Activated CD4-positive, alpha-beta T cell treated with anti-CD3 and anti-CD28 coated beads, Interleukin-2, amount 50 U/mL, for 4 hours (primary cell): ENCODE measurements at regions not wholly inside any gene's neighbourhood (a gene's known extent, or its start where the extent isn't known, plus 50 kb on each side); places are given as distances from the start of the nearest gene placed in this dataset.

Source experiments
- DNase-seq, 2 experiments: peaks; one replicate each; pipeline ENCODE4 v3.0.0-alpha.2; 2020

DNA sequence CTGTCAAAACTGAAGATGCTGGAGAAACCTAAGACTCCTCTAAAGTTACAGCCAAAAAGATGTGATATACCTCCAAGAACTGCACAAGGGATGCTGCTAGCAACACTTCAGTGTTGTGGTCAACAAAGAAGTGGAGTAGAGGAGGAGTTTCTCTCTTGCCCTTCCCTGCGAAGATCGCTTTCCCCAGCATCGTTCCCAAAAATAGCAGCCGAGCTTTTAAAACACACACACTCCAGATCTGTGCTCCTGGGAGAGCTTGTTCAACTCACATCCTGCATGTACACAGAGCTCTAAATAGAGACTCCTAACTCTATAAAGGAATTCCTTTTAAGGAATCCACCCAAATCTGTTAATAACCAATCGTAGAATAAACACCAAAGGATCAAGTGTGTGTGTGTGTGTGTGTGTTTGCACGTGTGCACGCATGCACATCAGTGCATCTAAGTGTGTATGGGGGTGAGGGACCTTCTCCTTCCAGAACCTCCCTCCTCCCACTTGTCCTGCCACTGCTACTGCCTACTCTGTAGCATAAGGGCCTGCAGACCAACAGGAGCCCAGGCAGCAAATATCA, 58.5 kb downstream of the PSMG1 start:
- DNase-seq: no peak

DNA sequence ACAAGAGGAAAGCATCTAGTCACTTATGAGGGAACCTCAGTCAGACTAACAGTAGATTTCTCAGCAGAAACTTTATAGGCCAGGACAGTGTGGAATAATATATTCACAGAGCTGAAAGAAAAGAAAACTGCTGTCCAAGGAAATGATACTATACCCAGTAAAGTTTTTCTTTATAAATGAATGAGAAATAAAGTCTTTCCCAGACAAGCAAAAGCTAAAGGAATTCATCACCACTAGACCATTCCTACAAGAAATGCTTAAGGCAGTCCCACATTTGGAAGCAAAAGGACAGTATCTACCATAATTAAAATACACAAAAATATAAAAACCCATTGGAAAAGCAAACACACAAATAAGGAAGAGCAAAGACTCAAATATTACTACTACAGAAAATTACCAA, 59.9 kb downstream of the PSMG1 start:
- DNase-seq: no peak

GRCh38 chr21:39121600-39122355, 61.5 kb downstream of the PSMG1 start:
- DNase-seq: no peak

DNA sequence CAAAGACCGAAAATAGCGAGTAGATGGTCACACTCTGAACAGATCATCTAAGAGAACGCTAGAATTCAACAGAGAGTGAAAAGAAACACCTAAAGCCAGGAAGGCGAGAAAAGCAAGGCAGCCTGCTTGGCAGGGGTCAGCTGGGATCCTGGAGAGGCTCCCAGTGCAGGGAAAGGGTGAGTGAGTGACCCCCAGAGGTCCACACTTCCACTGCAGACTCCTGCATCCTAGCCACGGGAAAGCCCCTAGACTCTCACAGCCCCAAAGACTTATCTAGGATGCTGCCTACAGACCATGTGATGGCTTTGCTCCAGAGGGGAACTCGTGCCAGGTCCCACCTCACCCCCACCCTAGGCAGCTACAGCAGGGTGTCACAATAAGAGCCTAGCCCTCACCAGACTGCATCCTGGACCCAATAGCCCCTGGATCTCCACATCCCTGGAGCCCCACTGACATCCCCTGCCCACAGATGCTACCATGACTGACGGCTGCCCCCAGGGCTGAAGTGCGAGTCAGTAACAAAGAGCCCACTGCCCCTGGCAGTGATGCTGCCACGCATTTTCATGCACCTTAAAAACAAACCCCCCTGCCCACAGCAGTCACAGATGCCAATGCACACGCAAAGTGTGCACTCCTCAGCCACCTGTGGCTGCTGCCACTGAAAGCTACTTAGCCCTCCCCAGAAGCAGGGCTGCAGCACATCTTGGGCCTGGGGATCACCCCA, 62.2 kb downstream of the PSMG1 start:
- DNase-seq: no peak

GRCh38 chr21:39119891-39120290, 63.4 kb downstream of the PSMG1 start:
- DNase-seq: no peak

- no peak for DNase-seq
These were observed 64.5 kb downstream of the PSMG1 start for GRCh38 chr21:39118604-39119215.

DNA sequence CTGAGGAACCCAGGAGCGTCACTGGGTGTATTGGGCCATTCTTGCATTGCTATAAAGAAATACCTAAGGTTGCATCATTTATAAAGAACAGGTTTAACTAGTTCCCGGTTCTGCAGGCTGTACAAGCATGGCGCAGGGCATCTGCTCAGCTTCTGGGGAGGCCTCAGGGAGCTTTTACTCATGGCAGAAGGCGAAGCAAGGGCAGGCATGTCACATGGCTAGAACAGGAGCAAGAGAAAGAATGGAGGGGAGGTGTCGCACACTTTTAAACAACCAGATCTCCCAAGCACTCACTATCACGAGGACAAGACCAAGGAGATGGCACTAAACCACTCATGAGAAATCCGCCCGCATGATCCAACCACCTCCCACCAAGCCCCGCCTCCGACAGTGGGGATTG, 65.2 kb downstream of the PSMG1 start:
- DNase-seq: no peak

- no peak for DNase-seq
These were observed 65.7 kb downstream of the PSMG1 start for GRCh38 chr21:39117440-39117970.

DNA sequence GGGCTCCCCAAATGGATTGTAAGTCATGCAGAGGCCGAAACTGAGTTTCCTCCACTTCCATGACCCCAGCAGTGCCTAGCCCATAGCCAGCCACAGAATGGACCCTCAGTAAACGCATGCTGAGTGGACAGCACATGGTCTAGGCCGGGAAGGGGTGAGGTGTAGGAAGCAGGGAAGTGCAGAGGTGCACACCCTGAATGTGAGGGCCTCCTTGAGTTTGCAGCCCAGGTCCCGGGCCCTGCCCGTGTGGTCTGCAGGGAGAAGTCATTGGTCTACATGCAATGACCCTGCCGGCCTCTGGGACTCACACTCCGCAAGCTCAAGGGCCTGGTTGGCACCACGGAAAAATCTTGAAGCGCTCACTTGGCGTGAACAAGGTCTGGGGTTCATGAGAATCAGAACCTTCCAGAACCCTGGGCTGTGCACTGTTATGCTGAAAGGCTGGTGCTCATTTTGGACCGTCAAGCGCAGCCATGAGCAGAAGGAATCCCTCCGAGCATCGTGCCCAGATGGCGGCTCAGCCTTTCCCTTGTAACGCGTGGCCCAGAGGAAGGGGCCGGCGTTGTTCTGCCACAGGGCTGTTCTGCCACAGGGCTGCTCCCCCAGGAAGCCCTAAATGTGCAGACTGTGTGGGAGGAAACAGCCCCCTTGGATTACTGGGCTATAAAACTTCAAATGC, 66.4 kb downstream of the PSMG1 start:
- DNase-seq: no peak

GRCh38 chr21:39115576-39116235, 67.5 kb downstream of the PSMG1 start:
- no peak for DNase-seq

- no peak for DNase-seq
These were observed 68.2 kb downstream of the PSMG1 start for GRCh38 chr21:39114871-39115575.

GRCh38 chr21:39111931-39112550, 71.2 kb downstream of the PSMG1 start:
- DNase-seq: no peak

GRCh38 chr21:39110431-39110830, 72.8 kb downstream of the PSMG1 start:
- DNase-seq: no peak

DNA sequence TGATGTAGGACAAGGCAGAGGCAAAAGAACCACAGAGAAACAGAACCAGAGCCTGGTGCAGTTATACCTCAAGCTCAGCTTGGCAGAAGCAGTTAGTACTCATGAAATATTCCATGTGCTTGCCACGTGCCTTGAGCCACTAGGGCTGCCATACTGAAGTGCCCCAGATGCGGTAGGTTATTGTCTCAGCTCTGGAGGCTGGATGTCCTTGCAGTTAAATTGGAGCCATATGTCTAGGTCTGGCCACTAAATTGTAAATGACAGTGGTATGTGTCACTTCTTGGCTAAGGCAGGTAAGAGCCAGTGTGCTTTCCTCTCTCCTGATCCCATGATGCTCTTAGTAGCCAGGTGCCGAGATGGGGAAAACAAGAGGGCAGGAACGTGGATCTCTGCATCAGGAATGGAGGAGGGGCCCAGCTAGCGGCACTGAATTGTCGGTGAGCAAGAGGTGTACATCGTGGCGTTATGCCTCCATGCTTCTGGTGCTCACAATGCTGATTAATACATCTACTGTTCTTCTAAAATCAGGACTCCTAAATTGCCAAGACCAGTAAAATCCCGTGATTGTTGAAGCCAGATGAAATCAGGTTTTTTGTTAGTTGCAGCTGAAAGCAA, 73.5 kb downstream of the PSMG1 start:
- no peak for DNase-seq

- no peak for DNase-seq
These were observed 74.1 kb downstream of the PSMG1 start for GRCh38 chr21:39109163-39109530.

DNA sequence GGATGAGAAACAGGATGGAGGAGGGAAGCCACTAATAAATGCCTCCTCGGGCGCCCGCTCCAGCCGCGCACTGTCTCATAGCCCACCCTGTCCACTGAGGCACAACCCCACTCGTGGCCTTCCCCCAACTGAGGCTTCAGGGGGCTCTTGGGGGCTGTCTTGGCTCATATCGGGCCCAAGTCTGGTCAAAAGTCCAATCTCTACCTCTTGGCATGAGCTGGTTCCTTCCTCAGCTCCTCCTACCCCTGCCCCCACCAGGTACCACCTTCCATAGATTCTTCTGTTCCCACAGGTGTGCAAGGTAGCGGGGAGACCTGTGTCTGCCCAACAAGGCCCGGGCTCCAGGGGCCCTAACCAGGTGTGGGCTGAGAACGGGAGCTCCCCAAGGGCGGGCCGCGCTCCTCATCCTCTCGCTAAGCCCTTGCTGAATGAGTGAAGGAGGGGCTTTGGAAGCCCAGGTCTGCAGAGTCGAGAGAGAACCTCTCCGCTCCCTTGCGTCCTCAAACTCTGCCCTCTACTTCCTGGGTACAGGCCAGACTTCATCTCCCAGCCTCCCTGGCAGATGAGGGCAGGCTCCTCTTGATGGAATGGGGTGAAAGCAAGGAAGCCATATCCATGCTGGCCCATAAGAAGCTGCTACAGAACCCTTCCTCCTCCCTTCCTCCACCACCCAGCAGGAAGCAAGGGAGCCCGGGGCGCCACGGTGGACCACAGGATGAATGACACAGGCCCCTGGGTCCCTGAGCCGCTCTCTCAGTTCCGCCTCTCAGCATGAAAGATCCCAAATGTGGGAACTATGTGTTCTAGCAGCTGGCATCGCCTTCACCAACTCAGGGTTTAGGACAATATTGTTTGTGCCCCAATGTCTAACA, 74.7 kb downstream of the PSMG1 start:
- no peak for DNase-seq

- DNase-seq: no peak
These were observed 75.5 kb downstream of the PSMG1 start for GRCh38 chr21:39107739-39108138.

DNA sequence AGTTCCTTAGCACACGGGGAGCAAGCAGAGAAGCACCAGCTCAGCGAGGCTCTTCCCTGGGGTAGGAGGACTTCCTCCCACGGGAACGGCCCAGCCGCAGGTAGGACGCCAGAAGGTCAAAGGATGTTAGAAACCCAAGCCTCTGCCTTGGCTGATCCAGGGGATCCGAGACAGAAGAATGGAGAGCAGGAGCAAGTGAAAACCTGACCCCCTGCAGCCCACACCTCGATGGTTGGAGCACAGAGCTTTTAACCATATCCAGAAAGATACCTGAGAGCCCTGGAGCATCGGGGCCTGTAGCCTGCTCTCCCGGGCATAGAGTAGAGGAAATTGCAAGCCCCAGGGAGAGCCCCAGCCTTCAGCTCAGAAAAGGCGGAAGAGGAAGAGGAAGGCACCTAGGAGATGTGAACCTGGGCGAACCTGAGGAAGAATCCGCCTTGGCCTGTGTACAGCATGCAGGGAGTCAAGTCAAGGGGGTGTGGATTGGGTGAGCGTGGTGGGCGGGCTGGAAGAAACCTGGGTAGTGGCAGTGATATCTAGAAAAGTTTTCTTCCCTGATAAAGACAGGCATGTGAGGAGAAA, 76.3 kb downstream of the PSMG1 start:
- DNase-seq: no peak

- DNase-seq: no peak
These were observed 77.4 kb downstream of the PSMG1 start for GRCh38 chr21:39105836-39106235.
